Type B pancreatic cell (in vitro differentiated cells): ENCODE measurements at regions not wholly inside any gene's neighbourhood (a gene's known extent, or its start where the extent isn't known, plus 50 kb on each side); places are given as distances from the start of the nearest gene placed in this dataset.

ENCODE experiments used
- DNase-seq: peaks from one replicate; pipeline ENCODE4 v3.0.0; 2021; ENCODE audit warnings: mixed read lengths; ENCODE audit not compliant: unreplicated experiment; ENCODE audit errors: extremely low spot score
- H3K27ac Mint-ChIP-seq: 2 replicates; pipeline ENCODE4 v1.8.0; 2021; ENCODE audit warnings: mild to moderate bottlenecking, mixed read lengths
- H3K27me3 Mint-ChIP-seq: 2 replicates; pipeline ENCODE4 v1.8.0; 2021; ENCODE audit warnings: mixed read lengths
- H3K36me3 Mint-ChIP-seq: 2 replicates; pipeline ENCODE4 v1.8.0; 2021; ENCODE audit warnings: mixed read lengths
- H3K4me1 Mint-ChIP-seq: one replicate; pipeline ENCODE4 v1.8.0; 2021; ENCODE audit warnings: mixed read lengths; ENCODE audit not compliant: unreplicated experiment
- H3K4me3 Mint-ChIP-seq: 2 replicates; pipeline ENCODE4 v1.8.0; 2021; ENCODE audit warnings: mild to moderate bottlenecking, mixed read lengths
- H3K9me3 Mint-ChIP-seq: 2 replicates; pipeline ENCODE4 v1.8.0; 2021; ENCODE audit warnings: mixed read lengths
- TF ChIP-seq, protein P1 (sequence below): fragments of 200-600 bp; sonication (generic); conservative IDR thresholded peaks from 2 replicates; pipeline ENCODE4 v1.5.0; 2021; ENCODE audit warnings: antibody characterized with exemption, mild to moderate bottlenecking

DNA sequence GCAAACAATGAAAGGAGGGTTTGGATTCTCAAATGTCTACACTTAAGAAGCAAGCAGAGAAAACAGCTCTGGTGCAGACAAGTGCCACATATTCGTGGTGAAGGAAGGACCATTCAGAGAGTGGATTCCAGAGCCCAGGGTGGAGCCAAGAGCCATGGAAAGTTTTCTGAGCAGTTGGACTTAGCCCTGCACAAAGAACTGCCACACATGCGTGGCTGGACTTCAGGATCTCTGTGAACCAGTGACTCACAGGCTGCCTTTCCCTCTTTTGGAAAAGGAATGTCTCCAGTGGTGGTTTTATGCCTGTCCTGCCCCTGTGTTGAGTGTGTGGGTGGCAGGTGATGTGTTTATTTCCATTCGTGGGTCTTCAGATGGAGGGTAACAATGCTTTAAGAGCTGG is 489.5 kb downstream of the CDH26 start:
- H3K27me3 Mint-ChIP-seq: peaks cover 9% of the 10 kb centered on the region
- no peaks in the 10 kb centered on the region for H3K36me3 Mint-ChIP-seq
- no peak for DNase-seq
- H3K4me1 Mint-ChIP-seq: no peaks in the 10 kb centered on the region
- H3K27ac Mint-ChIP-seq: no peak overlapping the region
- H3K9me3 Mint-ChIP-seq: no peaks in the 10 kb centered on the region
- H3K4me3 Mint-ChIP-seq: no peak overlapping the region
- TF ChIP-seq, protein P1, sequence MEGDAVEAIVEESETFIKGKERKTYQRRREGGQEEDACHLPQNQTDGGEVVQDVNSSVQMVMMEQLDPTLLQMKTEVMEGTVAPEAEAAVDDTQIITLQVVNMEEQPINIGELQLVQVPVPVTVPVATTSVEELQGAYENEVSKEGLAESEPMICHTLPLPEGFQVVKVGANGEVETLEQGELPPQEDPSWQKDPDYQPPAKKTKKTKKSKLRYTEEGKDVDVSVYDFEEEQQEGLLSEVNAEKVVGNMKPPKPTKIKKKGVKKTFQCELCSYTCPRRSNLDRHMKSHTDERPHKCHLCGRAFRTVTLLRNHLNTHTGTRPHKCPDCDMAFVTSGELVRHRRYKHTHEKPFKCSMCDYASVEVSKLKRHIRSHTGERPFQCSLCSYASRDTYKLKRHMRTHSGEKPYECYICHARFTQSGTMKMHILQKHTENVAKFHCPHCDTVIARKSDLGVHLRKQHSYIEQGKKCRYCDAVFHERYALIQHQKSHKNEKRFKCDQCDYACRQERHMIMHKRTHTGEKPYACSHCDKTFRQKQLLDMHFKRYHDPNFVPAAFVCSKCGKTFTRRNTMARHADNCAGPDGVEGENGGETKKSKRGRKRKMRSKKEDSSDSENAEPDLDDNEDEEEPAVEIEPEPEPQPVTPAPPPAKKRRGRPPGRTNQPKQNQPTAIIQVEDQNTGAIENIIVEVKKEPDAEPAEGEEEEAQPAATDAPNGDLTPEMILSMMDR: no peak

DNA sequence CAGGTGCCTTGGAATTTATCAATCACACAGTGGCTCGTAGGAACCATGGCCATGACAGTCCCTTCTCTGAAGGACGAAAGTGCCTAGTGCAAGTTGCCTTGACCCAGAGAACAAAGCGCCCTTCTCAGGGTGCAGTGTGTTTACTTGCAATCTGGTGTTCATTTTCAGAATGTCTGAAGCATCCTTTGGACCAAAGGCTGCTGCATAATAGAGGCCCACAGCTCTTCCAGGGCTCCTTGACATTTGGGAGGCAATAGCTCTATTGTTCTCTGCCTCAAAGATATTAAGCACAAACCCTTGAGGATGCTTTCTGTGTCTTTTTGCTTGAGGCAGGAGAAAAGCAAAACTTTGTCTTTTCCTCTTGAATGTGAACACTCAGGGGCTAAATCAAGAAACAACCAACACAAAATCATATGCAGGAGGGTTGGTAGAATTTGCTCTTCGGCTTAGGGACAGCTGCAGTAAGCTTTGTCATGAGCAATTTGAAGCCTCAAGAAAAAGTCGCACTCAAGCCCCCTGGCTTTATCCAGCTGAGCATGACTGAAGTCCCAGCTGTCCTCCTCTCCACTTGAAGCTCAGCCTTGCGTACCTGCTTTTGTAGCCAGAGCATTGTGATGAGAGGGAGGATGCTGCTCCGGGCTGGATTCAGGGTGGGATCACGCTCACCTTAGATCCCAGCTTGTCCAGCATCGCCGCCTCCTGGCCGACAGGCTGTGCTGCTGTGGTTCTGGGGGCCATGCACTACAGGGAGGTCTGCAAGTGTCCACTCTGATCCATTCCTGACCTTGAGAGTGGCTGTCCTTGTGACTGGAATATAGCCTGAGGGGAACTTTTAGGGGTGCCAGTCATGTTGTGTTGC is 495.4 kb downstream of the CDH26 start:
- Mint-ChIP-seq H3K27ac (no peak overlapping the region), H3K36me3 (no peaks in the 10 kb centered on the region), H3K9me3 (no peaks in the 10 kb centered on the region), H3K27me3 (peaks cover 7% of the 10 kb centered on the region), H3K4me3 (no peak overlapping the region), H3K4me1 (no peaks in the 10 kb centered on the region)
- TF ChIP-seq, protein P1: peak; percentile 55
- no peak for DNase-seq

GRCh38 chr20:60454491-60454890 is 496.3 kb downstream of the CDH26 start:
- Mint-ChIP-seq H3K27me3 (peaks cover 7% of the 10 kb centered on the region), H3K36me3 (no peaks in the 10 kb centered on the region), H3K27ac (no peak overlapping the region), H3K9me3 (no peaks in the 10 kb centered on the region), H3K4me3 (no peak overlapping the region), H3K4me1 (no peaks in the 10 kb centered on the region)
- DNase-seq: no peak
- TF ChIP-seq, protein P1: no peak

- no peak overlapping the region for H3K4me3 Mint-ChIP-seq
- TF ChIP-seq, protein P1: no peak
- no peaks in the 10 kb centered on the region for H3K9me3 Mint-ChIP-seq
- no peak for DNase-seq
- H3K27ac Mint-ChIP-seq: no peak overlapping the region
- H3K4me1 Mint-ChIP-seq: no peaks in the 10 kb centered on the region
- peaks cover 7% of the 10 kb centered on the region for H3K27me3 Mint-ChIP-seq
- no peaks in the 10 kb centered on the region for H3K36me3 Mint-ChIP-seq
These were observed 497.0 kb downstream of the CDH26 start for GRCh38 chr20:60455272-60455671.

- no peaks in the 10 kb centered on the region for H3K4me1 Mint-ChIP-seq
- TF ChIP-seq, protein P1: no peak
- no peaks in the 10 kb centered on the region for H3K9me3 Mint-ChIP-seq
- no peak for DNase-seq
- H3K4me3 Mint-ChIP-seq: no peak overlapping the region
- H3K27ac Mint-ChIP-seq: no peak overlapping the region
- H3K36me3 Mint-ChIP-seq: no peaks in the 10 kb centered on the region
- H3K27me3 Mint-ChIP-seq: peaks cover 14% of the 10 kb centered on the region
These were observed 501.0 kb downstream of the CDH26 start for GRCh38 chr20:60459212-60459611.
